Stimulated activated naive CD8-positive, alpha-beta T cell treated with anti-CD3 and anti-CD28 coated beads, Interleukin-15, Interleukin-2, amounts not matched to agents 100 U/mL and 50 U/mL, for 24 hours (primary cell): ENCODE measurements at regions not wholly inside any gene's neighbourhood (a gene's known extent, or its start where the extent isn't known, plus 50 kb on each side); places are given as distances from the start of the nearest gene placed in this dataset.
"Not testable (repeated sequence)": the region's sequence is repeated elsewhere in the genome, so short reads cannot be mapped to it uniquely, and the experiment has no call there.

ENCODE experiments used
- ATAC-seq: fragments of 150-1000 bp; cut with Tn5 transposase; one replicate; pipeline ENCODE4 v1.10.0; 2021
- DNase-seq: peaks from one replicate; pipeline ENCODE4 v3.0.0; 2021

DNA sequence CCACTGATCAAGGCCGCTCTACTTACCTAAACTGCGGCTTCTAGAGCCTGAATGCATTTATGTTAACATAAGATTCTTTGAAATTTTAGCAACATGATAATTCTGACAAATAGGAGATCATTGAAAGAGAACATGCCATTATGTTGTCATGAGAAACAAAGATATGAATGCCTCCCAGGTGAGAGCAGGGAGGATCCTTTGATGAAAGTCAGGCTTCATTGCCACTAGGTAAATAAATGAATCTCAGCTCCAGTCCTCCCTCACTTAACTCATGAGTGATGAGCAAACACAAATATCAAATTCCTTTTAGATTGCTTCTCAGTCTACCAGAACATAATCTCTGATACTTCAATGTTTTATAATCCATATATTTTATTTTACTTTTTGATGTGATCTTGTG lies 463.2 kb upstream of the CDH7 start:
- DNase-seq: no peak
- no peak for ATAC-seq

DNA sequence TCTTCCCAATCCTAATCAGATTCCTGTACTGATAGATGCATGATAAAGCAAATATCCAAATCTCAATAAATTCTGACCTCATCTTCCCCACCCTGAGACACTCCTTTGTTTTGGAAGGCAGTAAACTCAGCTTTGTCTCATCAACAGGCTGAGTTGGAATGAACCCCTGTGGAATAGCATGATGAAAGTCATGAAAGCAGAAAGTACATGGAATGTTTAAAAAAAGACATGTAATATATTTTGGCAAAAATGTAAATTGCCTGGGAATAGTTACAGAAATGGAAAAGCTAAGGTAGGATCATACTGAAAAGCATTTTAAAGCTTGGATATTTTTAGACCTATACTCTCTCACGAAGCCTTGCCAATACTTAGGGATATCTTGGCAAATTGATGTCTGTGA lies 468.7 kb upstream of the CDH7 start:
- DNase-seq: no peak
- ATAC-seq: no peak

DNA sequence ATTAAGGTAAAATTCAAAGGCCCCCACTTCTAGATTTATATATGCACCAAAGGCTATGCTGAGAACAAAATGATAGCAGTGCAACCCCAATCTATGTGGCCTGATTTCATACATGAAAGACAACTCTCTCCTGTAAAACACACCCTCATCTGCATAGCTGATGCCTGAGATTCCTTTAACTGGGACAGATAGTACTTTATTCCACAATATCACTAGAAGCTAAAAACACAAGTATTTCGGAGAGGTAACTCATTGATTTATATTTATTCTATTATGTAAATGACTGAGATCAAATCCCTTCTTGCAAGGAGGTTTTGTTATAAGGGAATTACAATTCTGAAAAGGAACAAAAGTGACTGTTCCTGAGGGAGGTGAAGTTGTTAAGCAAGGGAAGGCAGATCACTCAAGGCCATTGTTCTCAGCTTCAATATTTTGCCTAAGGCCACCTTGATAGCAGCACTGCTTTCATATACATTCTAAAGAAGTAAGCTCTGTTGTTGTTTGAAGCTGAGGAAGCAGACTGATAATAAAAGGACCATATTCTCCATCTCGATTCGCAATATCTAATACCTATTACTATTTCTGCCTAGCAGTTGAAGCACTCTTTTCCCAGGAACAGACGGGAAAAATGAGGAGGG lies 471.0 kb upstream of the CDH7 start:
- ATAC-seq: no peak

GRCh38 chr18:65278939-65279667 lies 471.7 kb upstream of the CDH7 start:
- DNase-seq (no peak), ATAC-seq (no peak)

More for the DNA sequence above, 471.0 kb upstream of the CDH7 start:
- no peak for DNase-seq

DNA sequence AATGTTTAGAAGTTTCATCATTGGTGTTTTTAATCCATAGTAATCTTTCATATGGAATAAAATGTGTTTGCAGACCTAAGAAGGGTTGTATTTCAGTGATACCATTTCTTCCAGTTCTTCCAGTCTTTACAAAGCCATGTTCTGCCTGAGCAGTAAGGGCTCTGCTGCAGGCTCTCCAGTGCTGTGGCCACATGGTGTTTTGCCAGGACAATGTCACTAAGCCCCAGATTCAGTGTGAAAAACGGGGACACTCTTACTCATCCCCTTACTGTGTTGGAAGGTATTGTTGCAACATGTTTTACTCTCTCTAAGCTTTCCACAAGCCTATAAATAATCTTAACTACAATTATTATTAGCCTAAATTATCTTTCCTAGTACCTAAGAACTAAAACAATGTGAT lies 481.4 kb upstream of the CDH7 start:
- DNase-seq (no peak), ATAC-seq (no peak)

DNA sequence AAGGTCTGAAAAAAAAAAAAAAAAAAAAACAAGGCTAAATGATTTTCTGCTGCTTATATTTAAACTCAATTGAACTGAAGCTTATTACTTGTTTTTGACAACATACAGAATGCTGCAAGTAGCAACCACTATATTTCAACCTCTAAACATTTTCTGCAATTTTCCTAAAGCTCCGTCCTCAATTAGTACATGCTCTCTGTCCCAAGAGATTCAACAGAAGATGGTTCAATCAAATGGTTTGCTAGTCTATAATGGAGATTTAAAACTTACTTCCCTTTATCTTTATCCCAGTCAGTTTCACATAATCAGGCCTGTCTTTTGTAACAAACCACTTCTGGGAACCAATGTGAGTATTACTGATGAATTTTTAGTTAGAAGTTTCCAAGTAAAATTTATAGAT lies 485.1 kb upstream of the CDH7 start:
- ATAC-seq (no peak), DNase-seq (no peak)

GRCh38 chr18:65260030-65260429 lies 490.8 kb upstream of the CDH7 start:
- DNase-seq (no peak), ATAC-seq (no peak)

GRCh38 chr18:65259403-65259802 lies 491.4 kb upstream of the CDH7 start:
- ATAC-seq: no peak
- DNase-seq: no peak

GRCh38 chr18:65257149-65257548 lies 493.7 kb upstream of the CDH7 start:
- no peak for ATAC-seq
- DNase-seq: no peak

DNA sequence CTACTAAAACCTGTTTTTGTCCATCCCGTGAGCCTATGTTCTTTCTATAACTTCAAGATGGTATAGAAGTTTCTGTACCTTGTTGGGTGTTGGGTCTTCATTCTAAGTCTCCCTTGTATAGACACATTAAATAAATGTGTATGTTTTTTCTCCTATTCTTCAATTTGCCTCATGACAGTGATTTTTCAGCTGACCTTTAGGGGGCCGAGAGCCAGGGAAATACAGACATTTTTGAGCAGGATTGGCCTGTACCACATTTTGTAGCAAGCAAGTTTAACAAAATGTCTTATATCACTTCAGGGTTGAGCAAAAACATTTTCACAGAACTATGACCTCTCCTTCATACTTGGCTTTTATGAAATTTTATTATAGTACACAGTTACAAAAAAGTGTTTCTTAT lies 495.4 kb upstream of the CDH7 start:
- ATAC-seq (no peak), DNase-seq (no peak)

GRCh38 chr18:65239787-65240186 lies 511.0 kb upstream of the CDH7 start:
- no peak for DNase-seq
- ATAC-seq: no peak

- ATAC-seq (no peak), DNase-seq (no peak)
Measured at GRCh38 chr18:65235966-65236624, 514.7 kb upstream of the CDH7 start.

- no peak for ATAC-seq
- no peak for DNase-seq
Measured at GRCh38 chr18:65230311-65230710, 520.5 kb upstream of the CDH7 start.

DNA sequence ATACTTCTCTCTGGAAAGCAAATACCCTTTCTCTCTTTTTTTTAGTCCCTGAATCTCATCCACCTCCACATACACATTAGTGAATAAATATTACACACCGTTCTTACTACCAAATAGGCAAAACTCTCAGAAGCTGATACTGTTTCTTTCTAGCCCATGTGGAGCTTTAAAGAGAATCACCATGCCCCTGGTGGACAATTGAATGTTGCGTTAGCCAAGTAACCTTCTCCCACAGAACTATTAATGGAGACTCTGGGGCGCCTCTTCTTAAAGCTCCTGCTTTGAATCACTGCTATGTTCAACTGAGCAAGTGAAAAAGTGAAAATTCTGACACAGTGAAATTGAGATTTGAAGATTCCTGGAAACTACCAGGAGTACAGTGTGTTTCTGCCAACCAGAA lies 522.8 kb upstream of the CDH7 start:
- ATAC-seq: no peak

DNA sequence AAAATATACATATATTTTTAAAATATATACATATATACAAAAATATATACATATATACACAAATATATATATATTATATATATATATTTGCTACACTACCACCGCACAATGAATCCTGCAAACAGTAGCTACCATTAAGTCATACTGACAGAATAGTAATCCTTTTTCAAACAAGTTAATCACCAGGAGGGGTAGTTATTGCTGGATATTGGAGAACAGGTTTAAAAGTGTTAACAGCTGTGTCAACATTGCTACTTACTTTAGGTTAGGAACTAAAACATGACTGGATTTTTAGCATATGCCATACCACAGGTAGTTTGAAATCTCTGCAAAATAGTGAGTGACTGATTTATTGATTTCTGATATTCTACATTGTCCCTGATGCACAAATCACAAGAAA lies 529.1 kb upstream of the CDH7 start:
- DNase-seq (no peak), ATAC-seq (no peak)

More for the DNA sequence above, 522.8 kb upstream of the CDH7 start:
- no peak for DNase-seq

GRCh38 chr18:65221115-65221514 lies 529.7 kb upstream of the CDH7 start:
- ATAC-seq: no peak
- DNase-seq: no peak

GRCh38 chr18:65215865-65216466 lies 534.8 kb upstream of the CDH7 start:
- ATAC-seq: no peak
- DNase-seq: no peak

DNA sequence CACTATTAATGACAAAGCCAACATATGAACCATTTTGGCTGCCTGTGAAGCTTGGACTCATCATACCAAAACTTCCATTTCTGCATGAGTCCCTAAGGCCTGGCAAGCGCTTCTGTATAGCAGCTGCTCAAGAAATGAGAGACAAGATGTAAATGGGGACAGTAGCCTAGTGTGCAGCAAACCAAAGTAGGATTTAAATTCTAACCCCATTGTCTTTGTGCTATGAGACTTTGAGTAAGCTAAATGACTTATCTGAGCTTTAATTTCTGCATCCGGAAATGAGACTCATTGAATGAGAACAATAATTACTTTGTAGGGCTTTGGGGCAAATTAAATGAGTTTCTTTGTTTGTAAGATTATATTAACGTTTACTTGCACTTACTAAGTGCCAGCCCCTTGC lies 536.4 kb upstream of the CDH7 start:
- no peak for DNase-seq
- no peak for ATAC-seq

DNA sequence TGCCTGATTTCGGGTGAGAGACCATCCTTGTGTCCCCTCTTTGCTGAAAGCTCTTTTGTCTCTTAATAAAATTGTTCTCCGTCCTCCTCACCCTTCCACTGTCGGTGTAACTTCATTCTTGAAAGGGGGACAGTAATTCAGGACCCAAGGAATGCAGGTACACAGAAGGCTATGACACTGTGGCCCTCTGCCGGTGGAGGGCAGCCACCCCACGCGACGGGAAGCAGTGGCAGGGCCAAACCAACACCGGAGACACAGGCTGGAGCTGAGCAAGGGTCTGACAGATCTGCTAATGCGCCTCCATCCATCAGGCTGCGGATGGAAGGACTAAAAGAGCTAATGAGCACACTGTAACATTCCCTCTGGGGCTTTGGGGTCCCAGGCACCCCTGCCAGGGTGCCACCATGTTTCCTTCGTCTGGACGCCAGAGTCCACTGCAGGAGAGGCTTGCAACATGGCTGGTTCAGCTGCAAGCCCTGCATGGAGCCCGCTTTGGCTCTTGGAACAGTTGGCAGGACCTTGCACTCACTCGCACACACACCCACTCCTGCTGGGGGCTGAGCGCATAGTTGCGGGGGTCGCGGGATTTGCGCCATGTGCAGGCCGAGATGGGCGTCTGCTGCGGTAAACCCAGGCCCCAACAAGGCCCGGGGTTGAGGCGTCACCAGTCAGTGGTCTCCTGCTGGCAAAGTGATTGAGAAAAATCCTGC lies 544.1 kb upstream of the CDH7 start:
- no peak for DNase-seq
- ATAC-seq: no peak

DNA sequence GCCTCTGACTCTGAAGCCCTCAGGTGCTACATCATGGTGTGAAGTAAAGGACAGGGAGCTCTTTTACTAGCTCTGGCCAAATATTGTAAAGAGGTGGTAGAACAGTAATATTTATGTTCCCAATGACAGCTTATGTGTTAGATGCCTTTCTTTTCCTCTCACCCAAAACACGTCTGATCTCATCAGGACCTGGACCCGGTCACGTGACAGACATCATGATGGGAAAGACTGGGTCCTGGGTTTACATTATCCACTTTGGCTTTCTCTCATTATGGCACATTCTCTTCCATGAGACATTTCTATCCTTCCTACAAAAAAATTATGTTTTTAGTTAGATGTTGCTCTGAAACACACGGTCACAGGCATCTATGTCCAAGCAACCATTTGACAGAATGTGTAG lies 548.7 kb upstream of the CDH7 start:
- ATAC-seq (no peak), DNase-seq (no peak)

GRCh38 chr18:65175681-65176080 lies 575.1 kb upstream of the CDH7 start:
- no peak for DNase-seq
- ATAC-seq: no peak

- not testable (repeated sequence) for DNase-seq, ATAC-seq
Measured at GRCh38 chr18:65162086-65162485, 588.7 kb upstream of the CDH7 start.
